Colonic mucosa (tissue), 4 donors: ENCODE measurements at regions not wholly inside any gene's neighbourhood (a gene's known extent, or its start where the extent isn't known, plus 50 kb on each side); places are given as distances from the start of the nearest gene placed in this dataset.

Source experiments
- DNase-seq: peaks from one replicate; pipeline ENCODE4 v3.0.0-alpha.2; 2020
- H3K27ac ChIP-seq: fragments of 200-600 bp; one replicate; pipeline ENCODE4 v1.8.0; 2021
- H3K27me3 ChIP-seq: fragments of 200-600 bp; one replicate; pipeline ENCODE4 v1.8.0; 2021
- H3K36me3 ChIP-seq: fragments of 200-600 bp; one replicate; pipeline ENCODE4 v1.8.0; 2021
- H3K4me1 ChIP-seq: fragments of 200-600 bp; one replicate; pipeline ENCODE4 v1.8.0; 2021; ENCODE audit warnings: mild to moderate bottlenecking
- H3K4me3 ChIP-seq: fragments of 200-600 bp; one replicate; pipeline ENCODE4 v1.8.0; 2021
- H3K9ac ChIP-seq, 2 donors: one replicate each; pipeline ENCODE4 v1.7.0; 2013; ENCODE audit warnings: control low read depth in 2 of 2, low read depth in 2 of 2, low read length in 2 of 2
- H3K9me3 ChIP-seq: fragments of 200-600 bp; one replicate; pipeline ENCODE4 v1.8.0; 2021
- intact Hi-C: fragments of 100-400 bp; cut with DNase I; formaldehyde crosslinking; loops from one replicate; pipeline ENCODE4 v1.14.1; 2022
- TF ChIP-seq, protein P1 (sequence below): fragments of 200-600 bp; IDR thresholded peaks from one replicate; pipeline ENCODE4 v1.8.0; 2022; ENCODE audit warnings: antibody characterized with exemption, mild to moderate bottlenecking
- donor health status: healthy.
- donor health status: DM: no; HTN: no; CAD: no.
- donor health status: DM: no; HTN: no; CAD: no.

DNA sequence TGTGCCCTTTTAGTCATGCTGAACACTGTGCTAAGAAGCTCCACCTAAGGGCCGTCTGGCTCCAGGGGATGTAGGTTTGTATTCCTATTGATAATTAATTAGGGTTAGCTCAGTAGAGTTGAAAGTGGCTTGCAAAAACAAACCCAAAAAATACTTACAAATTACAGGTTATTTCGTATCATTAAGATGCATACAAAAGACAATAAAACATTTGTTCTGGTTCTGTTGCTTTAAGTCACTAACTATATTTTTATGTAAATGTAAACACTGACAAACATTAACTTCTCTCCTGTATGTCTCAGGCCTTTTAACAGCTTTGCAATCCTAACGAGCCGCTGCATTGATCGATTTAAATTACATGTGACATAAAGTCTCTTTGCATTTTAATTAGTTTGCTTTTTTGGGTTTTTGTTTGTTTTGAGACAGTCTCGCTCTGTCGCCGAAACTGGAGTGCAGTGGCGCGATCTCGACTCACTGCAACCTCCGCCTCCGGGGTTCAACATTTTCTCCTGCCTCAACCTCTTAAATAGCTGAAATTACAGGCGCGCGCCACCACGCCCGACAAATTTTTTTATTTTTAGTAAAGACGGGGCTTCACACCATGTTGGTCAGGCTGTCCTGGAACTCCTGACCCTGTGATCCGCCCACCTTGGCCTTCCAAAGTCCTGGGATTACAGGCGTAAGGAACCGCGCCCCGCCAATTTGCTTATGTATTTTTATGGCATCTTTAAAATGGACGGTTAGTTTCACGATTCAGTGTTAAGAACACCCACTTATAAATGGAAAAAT, 110.9 kb downstream of the HFE start:
- H3K4me3 ChIP-seq = peak overlapping the region; percentile 47
- H3K9me3 ChIP-seq = no peaks in the 10 kb centered on the region
- intact Hi-C loops = loop anchor here (5.0 kb wide), 1 partner anchor 41 kb away; a partner anchor contains a TSS
- H3K27ac ChIP-seq = peak overlapping the region; percentile 99
- H3K9ac ChIP-seq = peak overlapping the region; percentile 87 to 99
- TF ChIP-seq, protein P1, sequence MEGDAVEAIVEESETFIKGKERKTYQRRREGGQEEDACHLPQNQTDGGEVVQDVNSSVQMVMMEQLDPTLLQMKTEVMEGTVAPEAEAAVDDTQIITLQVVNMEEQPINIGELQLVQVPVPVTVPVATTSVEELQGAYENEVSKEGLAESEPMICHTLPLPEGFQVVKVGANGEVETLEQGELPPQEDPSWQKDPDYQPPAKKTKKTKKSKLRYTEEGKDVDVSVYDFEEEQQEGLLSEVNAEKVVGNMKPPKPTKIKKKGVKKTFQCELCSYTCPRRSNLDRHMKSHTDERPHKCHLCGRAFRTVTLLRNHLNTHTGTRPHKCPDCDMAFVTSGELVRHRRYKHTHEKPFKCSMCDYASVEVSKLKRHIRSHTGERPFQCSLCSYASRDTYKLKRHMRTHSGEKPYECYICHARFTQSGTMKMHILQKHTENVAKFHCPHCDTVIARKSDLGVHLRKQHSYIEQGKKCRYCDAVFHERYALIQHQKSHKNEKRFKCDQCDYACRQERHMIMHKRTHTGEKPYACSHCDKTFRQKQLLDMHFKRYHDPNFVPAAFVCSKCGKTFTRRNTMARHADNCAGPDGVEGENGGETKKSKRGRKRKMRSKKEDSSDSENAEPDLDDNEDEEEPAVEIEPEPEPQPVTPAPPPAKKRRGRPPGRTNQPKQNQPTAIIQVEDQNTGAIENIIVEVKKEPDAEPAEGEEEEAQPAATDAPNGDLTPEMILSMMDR = no peak
- H3K36me3 ChIP-seq = no peaks in the 10 kb centered on the region
- H3K4me1 ChIP-seq = no peaks in the 10 kb centered on the region
- peak; percentile 81 for DNase-seq
- no peaks in the 10 kb centered on the region for H3K27me3 ChIP-seq

DNA sequence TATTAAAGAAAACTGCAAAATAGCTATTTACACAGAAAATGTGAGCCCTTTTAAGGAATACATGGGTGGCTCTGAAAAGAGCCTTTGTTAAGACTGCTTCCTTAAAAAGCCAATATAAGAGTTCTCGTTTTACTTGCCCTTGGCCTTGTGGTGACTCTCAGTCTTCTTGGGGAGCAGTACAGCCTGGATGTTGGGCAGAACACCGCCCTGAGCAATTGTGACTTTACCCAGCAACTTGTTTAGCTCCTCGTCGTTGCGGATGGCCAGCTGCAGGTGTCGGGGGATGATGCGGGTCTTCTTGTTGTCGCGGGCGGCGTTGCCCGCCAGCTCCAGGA, 111.5 kb downstream of the HFE start:
- Histone ChIP-seq H3K4me3 (peak overlapping the region; percentile 47), H3K9me3 (no peaks in the 10 kb centered on the region), H3K4me1 (no peaks in the 10 kb centered on the region), H3K9ac (peak overlapping the region; percentile 87 to 99), H3K27ac (peak overlapping the region; percentile 99), H3K36me3 (no peaks in the 10 kb centered on the region), H3K27me3 (no peaks in the 10 kb centered on the region)
- TF ChIP-seq, protein P1 = no peak
- no peak for DNase-seq
- intact Hi-C loops = loop anchor here (5.0 kb wide), 1 partner anchor 41 kb away; a partner anchor contains a TSS

DNA sequence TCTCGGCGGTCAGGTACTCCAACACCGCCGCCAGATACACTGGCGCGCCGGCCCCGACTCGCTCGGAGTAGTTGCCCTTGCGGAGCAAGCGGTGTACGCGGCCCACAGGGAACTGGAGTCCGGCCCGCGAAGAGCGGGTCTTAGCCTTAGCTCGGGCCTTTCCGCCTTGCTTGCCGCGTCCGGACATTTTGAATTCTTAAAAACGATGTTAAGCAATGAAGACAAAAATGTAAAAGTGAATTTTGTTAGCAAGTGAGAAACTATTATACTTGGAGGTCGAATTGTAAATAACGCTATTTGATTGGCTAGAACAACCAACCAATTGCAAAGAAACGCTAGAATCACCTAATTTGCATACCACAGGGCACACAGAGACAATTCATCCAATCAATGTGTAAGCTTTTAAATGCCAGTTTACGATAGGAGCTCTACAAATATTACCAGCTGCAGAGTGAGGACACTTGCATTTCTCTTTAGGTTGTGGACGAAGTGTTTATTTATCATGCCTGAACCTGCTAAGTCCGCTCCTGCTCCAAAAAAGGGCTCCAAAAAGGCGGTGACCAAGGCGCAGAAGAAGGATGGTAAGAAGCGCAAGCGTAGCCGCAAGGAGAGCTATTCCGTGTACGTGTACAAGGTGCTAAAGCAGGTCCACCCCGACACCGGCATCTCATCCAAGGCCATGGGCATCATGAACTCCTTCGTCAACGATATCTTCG, 112.0 kb downstream of the HFE start:
- Histone ChIP-seq H3K9me3 (no peaks in the 10 kb centered on the region), H3K4me1 (no peaks in the 10 kb centered on the region), H3K9ac (peak overlapping the region; percentile 87 to 99), H3K27me3 (no peaks in the 10 kb centered on the region), H3K36me3 (no peaks in the 10 kb centered on the region), H3K4me3 (peak overlapping the region; percentile 47), H3K27ac (peak overlapping the region; percentile 99)
- TF ChIP-seq, protein P1 = no peak
- DNase-seq = peak; percentile 80
- intact Hi-C loops = loop anchor here (5.0 kb wide), 1 partner anchor 42 kb away; a partner anchor contains a TSS

DNA sequence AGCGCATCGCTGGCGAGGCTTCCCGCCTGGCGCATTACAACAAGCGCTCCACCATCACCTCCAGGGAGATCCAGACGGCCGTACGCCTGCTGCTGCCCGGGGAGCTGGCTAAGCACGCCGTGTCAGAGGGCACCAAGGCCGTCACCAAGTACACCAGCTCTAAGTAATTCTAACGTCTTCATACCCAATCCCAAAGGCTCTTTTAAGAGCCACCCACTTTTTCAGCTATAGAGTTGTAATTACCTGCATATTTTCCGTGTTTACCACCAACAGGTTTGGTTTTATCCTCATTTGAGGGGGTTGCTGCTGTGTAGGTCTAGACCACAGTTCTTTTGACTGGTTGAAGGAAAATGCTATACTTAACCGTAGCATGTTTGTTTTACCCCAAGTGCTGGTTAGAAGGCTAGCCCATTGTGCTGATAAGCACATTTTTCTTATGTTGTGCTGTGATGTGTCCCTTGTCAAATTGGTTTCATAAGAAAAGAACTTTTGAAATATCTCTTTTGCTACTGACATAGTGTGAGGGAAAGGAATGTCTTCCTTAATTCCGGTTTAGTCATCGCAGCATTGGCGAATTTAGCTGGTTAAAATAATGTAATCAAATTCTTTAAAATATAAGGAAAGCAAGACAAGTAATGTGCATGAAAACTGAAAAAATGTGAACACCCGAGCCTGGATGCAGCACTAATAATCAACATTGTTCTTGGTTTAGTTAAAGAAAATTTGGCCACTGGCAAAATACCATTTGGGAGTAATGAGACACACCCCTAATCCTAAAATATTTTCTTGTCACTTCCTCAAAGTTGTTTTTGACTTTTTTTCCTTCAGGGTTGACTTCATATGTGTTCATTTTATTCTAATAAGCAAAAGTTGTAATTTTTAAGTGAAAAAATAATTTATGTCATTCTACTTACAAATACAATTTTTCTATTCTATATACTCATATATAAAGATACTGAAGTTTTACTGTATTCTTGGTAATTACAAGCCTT, 112.8 kb downstream of the HFE start:
- no peaks in the 10 kb centered on the region for H3K27me3 ChIP-seq
- TF ChIP-seq, protein P1 = no peak
- peak overlapping the region; percentile 47 for H3K4me3 ChIP-seq

More for the DNA sequence above, 112.8 kb downstream of the HFE start:
- peak overlapping the region; percentile 70 to 99 for H3K9ac ChIP-seq
- H3K4me1 ChIP-seq = no peaks in the 10 kb centered on the region
- no peaks in the 10 kb centered on the region for H3K36me3 ChIP-seq
- no peaks in the 10 kb centered on the region for H3K9me3 ChIP-seq
- peak overlapping the region; percentile 99 for H3K27ac ChIP-seq
- intact Hi-C loops = loop anchor here (5.0 kb wide), 1 partner anchor 43 kb away; a partner anchor contains a TSS
- no peak for DNase-seq
